Renal cortex interstitium (tissue), 11 donors: ENCODE measurements at regions not wholly inside any gene's neighbourhood (a gene's known extent, or its start where the extent isn't known, plus 50 kb on each side); places are given as distances from the start of the nearest gene placed in this dataset.

Source experiments
- DNase-seq, 11 donors: peaks; one replicate each; pipeline ENCODE4 v3.0.0-alpha.2; 2013; ENCODE audit warnings: low read depth in 9 of 11, low spot score in 4 of 11; ENCODE audit errors: extremely low read depth in 1 of 11

- no peak for DNase-seq
Measured at GRCh38 chr6:91743756-91744155, 1156.9 kb upstream of the MAP3K7 start.

DNA sequence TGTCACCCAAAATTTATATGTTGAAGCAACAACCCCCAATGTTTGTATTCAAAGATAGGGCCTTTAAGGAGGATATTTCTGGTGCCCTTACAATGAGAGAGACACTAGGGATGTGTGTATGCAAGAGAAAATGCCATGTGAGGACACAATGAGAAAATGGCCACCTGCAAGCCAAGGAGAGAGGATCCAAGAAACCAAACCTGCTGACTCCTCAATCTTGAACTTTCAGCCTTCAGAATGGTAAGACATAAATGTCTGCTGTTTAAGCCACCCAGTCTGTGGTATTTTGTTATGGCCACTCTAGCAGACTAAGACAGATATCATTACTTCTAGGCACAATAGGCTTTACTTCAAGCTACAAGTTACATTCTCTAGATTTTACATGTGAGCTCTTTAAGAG is 1145.1 kb upstream of the MAP3K7 start:
- DNase-seq: no peak

DNA sequence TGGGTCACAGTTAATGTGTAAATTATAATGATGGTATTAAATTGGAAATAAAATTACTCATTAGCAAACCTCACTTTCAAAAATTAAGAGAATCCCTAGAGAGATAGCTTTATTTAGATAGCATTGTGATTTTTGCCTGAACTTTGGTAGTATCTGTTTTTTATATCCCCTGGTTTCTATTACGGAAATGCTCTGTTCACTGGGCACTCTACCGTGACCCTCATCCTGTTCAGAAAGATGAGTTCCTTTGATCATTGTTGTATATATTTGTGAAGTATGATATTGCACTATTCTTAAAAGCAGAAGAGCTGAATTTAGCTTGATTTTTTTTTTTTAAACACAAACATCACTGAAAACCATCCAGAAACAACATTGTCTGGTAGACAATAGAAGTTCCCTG is 1143.8 kb upstream of the MAP3K7 start:
- DNase-seq: no peak

DNA sequence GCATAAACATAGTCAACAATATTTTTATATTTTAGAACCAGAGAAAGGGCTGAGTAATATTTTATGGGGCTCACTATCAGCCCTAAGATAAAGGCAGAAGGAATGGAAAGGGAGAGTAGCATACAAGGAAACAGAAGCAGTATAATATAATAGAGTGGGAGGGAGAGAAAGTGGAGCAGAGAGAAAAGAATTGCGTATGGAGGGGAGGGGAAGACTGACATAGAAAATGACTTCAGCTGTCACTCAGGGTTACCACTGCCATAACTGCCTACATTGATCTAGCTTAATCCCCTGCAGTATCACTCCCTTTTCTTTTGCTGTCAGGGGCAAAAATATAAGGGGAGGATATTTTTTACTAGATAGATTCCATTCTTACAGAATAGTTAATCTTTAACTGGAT is 1133.5 kb upstream of the MAP3K7 start:
- DNase-seq: no peak

GRCh38 chr6:91719414-91719813 is 1132.5 kb upstream of the MAP3K7 start:
- no peak for DNase-seq

- DNase-seq: no peak
Measured at GRCh38 chr6:91718198-91718597, 1131.3 kb upstream of the MAP3K7 start.

DNA sequence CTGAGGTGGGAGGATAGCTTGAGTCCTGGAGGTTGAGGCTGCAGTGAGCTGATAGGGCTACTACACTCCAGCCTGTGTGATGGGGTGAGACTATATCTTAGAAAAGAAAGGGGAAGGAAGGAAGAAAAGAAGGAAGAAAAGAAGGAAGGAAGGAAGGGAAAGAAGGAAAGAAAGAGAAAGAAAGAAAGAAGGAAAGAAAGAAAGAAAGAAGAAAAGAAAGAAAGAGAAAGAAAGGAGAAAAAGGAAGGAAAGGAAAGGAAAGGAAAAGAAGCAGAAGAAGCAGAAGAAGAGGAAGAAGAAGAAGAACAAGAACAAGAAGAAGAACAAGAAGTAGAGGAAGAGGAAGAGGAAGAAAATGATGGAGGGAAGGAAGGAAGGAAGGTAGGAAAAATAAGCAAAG is 1130.2 kb upstream of the MAP3K7 start:
- no peak for DNase-seq

DNA sequence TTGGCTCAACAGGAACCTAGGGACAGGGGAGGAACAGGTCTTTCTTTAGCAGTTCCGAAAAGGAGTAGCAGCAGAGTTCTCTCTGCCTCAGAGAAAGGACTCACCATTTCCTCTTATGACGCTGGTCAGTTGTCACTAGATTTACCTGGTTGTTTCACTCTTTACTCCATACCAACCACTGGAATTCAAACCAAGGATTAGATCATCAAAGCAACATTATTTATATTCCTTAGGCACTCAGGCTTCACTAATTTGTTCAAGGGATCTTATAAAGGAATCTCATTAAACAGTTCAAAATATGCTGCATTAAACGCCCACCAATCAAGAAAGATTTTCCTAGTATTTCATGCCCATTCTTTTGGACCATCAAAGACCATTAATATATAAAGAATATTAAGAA is 1129.5 kb upstream of the MAP3K7 start:
- no peak for DNase-seq

DNA sequence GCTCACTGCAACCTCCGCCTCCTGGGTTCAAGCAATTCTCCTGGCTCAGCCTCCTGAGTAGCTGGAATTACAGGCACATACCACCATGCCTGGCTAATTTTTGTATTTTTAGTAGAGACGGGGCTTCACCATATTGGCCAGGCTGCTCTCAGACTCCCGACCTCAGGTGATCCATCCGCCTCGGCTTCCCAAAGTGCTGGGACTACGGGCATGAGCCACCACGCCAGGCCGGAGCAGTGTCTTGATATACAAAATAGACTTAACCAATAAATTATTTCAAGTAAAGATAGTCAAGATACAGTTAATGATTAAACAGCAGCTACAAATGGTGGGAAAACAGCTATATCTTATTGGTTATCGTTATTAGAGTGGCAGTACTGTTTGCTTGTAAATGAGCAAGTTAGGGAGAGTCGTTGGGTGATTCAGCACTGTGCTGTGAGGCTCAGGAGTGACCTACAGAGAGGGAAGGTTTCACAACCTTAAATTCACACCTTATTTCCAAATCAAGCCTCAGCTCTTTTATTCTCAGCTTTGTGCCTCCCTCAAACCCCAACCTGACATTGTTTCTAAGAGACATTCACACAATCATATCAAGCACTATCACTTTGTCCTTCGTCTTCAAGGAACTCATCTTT is 1128.4 kb upstream of the MAP3K7 start:
- DNase-seq: no peak

DNA sequence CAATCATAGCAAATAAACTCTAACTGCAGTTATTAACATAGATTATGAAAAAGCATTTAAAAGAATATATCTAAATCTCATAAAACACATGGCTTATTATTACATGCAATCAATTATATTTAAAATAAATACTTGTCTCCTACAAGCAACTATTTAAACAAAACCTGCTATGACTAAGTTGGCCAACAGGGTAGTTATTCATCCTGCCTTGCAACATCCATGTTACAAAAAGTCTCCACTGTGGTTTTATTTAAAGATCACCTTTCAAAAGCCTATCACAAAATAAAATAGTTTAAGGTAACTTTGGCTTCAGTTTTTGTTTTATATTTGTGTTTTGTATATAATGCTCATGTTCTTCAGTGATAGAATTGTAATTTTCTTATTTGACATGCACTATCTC is 1127.0 kb upstream of the MAP3K7 start:
- no peak for DNase-seq

GRCh38 chr6:91711518-91711917 is 1124.6 kb upstream of the MAP3K7 start:
- DNase-seq: no peak

GRCh38 chr6:91710342-91710741 is 1123.5 kb upstream of the MAP3K7 start:
- no peak for DNase-seq

DNA sequence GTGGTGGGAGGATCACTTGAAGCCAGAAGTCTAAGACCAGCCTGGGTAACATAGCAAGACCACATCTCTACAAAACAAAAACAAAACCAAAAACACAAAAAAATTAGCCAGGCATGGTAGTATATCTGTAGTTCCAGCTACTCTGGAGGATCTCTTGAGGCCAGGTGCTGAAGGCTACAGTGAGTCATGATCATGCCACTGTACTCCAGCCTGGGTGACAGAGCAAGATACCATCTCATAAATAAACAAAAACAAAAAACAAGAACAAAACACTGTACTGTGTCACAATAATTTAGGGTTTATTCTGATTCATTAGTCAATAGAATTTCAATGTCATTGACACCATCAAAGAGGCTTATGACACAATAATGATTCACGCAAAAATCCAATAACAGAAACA is 1121.7 kb upstream of the MAP3K7 start:
- DNase-seq: no peak

DNA sequence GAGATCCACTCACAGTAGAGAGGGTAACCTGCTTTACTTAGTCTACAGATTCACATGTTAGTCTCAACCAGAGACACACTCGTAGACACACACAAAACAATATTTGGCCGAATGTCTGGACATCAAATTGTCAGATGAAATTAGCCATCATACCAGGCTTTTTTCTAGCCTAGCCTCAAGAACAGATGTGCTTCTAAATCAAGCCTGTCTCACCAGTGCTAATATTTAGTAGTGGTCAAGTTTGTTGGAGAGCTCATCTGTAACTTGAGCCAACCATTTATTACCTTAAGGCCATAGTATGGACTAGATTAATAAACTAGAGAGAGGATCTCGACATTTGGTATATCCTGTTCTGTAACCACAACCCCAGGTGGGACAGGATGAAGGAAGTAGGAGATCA is 1118.8 kb upstream of the MAP3K7 start:
- DNase-seq: no peak

GRCh38 chr6:91704531-91704930 is 1117.7 kb upstream of the MAP3K7 start:
- DNase-seq: no peak

- no peak for DNase-seq
Measured at GRCh38 chr6:91697010-91697695, 1110.3 kb upstream of the MAP3K7 start.

- no peak for DNase-seq
Measured at GRCh38 chr6:91695221-91695620, 1108.3 kb upstream of the MAP3K7 start.

DNA sequence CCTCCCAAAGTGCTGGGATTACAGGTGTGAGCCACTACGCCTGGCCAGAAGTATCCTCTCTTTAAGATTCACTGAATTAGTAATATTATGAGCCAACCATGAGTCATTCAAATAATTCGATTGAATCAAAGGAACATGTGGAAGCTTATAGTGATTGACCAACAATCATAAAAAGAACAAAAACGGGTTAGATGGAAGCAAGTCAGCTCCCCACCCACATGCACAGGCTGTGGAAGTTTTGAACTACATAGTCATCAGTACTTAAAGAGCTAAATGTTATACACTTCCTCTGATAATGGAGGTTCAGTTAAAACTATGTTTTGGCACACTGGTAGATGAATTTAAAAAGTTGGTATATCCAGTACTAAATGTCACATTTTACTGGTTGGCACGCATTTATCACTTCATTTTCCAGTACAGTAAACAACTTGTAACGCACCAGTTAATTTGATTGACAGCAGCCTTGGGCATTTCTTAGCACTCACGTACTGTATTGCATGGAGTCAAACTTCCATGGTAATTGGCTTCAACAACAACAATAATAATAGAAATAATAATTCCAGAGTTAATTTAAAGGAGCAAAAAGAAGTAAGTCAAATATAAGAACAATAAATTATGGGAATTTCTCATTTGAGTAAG is 1107.3 kb upstream of the MAP3K7 start:
- DNase-seq: no peak

DNA sequence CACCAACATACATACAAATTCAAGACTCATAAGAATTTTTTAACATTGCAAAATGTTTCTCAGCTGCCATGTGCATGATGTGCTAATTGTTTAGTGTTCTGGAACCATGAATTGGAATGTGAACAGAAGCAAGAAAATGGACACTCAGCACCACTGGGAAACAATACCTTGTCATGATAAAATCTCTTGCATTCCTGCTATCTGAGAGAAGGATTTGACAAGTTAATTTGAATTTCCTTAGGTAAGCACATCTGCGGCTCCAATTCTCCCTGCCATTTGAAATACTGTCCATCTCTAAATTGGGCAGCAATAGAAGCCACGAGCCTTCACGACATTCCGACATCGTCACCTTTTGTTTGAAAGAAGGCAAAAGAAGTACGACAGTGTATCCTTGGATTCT is 1104.6 kb upstream of the MAP3K7 start:
- no peak for DNase-seq

DNA sequence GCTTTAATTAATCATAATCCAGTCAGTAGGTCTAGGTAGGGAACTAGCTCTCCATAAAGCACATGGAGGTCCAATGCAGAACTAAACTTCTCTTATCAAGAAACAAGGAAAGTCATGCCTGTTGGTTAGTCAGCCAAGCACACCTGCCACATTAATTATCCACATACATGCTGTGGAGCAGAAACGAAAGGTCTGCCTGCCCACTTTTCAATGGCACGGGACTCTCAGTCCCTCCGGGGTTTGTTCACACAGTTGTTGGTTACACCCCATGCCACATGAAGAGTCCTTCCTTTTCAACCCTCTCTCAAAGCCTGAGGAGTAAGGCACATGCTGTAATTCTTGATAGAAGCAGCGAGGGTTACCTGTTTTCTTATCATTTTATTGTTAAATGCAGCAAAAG is 1096.4 kb upstream of the MAP3K7 start:
- DNase-seq: no peak

- DNase-seq: no peak
Measured at GRCh38 chr6:91681296-91681695, 1094.4 kb upstream of the MAP3K7 start.
